ENCODE measurements at regions not wholly inside any gene's neighbourhood (a gene's known extent, or its start where the extent isn't known, plus 50 kb on each side); places are given as distances from the start of the nearest gene placed in this dataset.

DNA sequence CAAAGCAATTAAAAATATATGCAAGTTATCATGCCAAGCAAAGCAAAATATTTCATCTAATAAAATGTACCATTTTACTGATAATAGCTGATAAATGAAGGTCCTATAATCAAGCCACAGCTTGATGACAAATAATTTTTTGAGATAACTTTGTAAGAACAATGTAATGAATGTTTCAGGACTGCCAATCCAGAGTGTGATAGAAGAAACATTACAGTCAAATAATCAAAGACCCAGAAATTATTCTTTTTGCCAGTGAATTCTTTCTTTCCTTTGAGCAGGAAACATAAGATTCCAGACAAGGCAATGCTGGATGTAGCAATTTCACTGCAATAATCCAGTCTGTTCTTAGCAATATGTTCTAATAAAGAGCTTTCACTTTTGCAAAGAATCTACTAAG, 556.1 kb downstream of the PLOD2 start:
- TF ChIP-seq POLR2A (IDR thresholded peaks at IDR 0.05; ENCODE audit: low read depth, low read length) (no peak), TAF1 (IDR thresholded peaks at IDR 0.05; ENCODE audit: low read depth, low read length) (no peak)

Measured in GM12891 (cell line).